Peyer's patch (tissue), 4 donors: ENCODE measurements at regions not wholly inside any gene's neighbourhood (a gene's known extent, or its start where the extent isn't known, plus 50 kb on each side); places are given as distances from the start of the nearest gene placed in this dataset.

Source experiments
- DNase-seq, 3 donors: peaks; one replicate each; pipeline ENCODE4 v3.0.0-alpha.2; 2017 to 2019
- H3K27ac ChIP-seq, 4 donors: fragments of 200-600 bp; sonication (generic); one replicate each; pipeline ENCODE4 v1.5.1; 2016 to 2019
- H3K27me3 ChIP-seq, 2 donors: fragments of 200-600 bp; sonication (generic); one replicate each; pipeline ENCODE4 v1.5.1; 2019
- H3K36me3 ChIP-seq, 3 donors: fragments of 200-600 bp; sonication (generic); one replicate each; pipeline ENCODE4 v1.5.1; 2016 to 2019
- H3K4me1 ChIP-seq, 4 donors: fragments of 200-600 bp; sonication (generic); one replicate each; pipeline ENCODE4 v1.5.1; 2016 to 2019
- H3K4me3 ChIP-seq, 4 donors: fragments of 200-600 bp; sonication (generic); 1 replicate in 3 of 4; 2 replicates in 1 of 4; pipeline ENCODE4 v1.5.1; 2016 to 2019; ENCODE audit warnings: mild to moderate bottlenecking in 1 of 4
- H3K9me3 ChIP-seq, 4 donors: fragments of 200-600 bp; sonication (generic); one replicate each; pipeline ENCODE4 v1.5.1; 2016 to 2019; ENCODE audit warnings: mild to moderate bottlenecking in 1 of 4
- POLR2A ChIP-seq, 2 donors: fragments of 450-650 bp; IDR thresholded peaks; one replicate each; pipeline ENCODE4 v1.5.1; 2017; ENCODE audit warnings: antibody characterized with exemption in 2 of 2, mild to moderate bottlenecking in 2 of 2, moderate library complexity in 2 of 2
- TF ChIP-seq, protein P1 (sequence below), 6 experiments: fragments of 450-650 bp in 4 of 6; fragments of 200-600 bp in 2 of 6; sonication (generic) in 1 of 6; IDR thresholded peaks; one replicate each; pipeline ENCODE4 v1.5.1; 2017 to 2019; ENCODE audit warnings: antibody characterized with exemption in 6 of 6, mild to moderate bottlenecking in 3 of 6, moderate library complexity in 1 of 6

DNA sequence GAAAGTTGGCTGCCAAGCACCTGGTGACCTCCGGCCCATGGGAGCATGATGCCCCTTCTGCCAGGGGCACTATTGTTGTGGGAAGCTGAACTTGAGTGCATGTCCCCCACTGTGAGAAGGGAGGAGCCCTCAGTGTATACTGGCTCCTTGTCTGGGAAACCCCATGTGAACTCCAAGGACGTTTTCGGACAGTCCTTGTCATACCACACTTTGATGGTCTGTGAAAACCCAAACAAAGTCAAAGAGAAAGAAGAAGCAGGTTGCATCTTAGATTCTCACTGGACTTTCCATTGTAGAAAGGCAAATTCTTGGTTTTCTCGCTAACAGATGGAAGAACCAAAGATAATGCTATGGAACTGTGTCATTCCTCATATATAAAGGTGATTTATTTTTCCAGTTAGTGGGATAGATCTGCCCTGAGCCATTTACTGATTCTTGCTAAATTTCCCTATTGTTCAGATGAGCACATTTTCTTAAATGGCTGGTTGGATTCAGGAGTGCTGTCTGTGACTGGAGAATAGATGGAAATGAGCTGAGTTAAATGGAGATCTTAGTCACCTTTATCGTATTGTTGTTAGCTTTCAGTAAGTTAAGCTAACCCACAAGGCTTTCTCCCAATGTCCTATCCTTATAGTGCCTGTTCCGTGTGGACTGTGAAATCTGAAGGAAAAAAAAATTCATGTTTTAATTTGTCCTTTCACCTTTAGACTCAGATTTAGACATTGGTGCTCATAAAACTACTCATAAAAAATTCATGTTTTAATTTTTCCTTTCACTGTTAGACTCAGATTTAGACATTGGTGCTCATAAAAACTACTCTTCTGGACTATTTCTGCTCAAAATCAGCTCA is 166.6 kb downstream of the ACTR3 start:
- no peak for TF ChIP-seq POLR2A (IDR thresholded peaks at IDR 0.05)
- TF ChIP-seq, protein P1, sequence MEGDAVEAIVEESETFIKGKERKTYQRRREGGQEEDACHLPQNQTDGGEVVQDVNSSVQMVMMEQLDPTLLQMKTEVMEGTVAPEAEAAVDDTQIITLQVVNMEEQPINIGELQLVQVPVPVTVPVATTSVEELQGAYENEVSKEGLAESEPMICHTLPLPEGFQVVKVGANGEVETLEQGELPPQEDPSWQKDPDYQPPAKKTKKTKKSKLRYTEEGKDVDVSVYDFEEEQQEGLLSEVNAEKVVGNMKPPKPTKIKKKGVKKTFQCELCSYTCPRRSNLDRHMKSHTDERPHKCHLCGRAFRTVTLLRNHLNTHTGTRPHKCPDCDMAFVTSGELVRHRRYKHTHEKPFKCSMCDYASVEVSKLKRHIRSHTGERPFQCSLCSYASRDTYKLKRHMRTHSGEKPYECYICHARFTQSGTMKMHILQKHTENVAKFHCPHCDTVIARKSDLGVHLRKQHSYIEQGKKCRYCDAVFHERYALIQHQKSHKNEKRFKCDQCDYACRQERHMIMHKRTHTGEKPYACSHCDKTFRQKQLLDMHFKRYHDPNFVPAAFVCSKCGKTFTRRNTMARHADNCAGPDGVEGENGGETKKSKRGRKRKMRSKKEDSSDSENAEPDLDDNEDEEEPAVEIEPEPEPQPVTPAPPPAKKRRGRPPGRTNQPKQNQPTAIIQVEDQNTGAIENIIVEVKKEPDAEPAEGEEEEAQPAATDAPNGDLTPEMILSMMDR (IDR thresholded peaks at IDR 0.05), result no peak
- H3K4me1 ChIP-seq, result peaks cover 0 to 8% (median 1%) of the 10 kb centered on the region in 4 donors
- H3K4me3 ChIP-seq, result no peak overlapping the region
- no peaks in the 10 kb centered on the region for H3K9me3 ChIP-seq
- H3K36me3 ChIP-seq, result no peaks in the 10 kb centered on the region
- H3K27ac ChIP-seq, result no peak overlapping the region
- DNase-seq, result no peak
- no peaks in the 10 kb centered on the region for H3K27me3 ChIP-seq

DNA sequence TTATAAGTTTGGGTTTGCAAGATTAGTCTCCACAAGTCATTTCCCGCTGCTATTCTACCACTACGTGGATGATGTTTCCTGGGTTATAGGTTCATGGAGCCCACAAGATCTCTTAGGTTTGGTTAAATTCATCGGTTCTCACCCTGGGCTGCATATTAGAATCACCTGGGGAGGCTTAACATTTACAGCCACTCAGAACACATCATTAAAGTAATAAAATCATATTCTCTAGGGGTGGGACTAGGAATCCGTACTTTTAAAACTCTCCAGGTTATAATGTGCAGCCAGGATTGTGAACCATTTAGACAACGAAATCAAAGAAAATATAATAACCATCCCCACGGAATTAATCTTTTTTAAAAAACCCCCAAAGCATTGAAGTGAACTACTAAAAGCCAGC is 167.7 kb downstream of the ACTR3 start:
- no peak overlapping the region for H3K27ac ChIP-seq
- TF ChIP-seq, protein P1 (IDR thresholded peaks at IDR 0.05), result no peak
- TF ChIP-seq POLR2A (IDR thresholded peaks at IDR 0.05), result no peak

DNA sequence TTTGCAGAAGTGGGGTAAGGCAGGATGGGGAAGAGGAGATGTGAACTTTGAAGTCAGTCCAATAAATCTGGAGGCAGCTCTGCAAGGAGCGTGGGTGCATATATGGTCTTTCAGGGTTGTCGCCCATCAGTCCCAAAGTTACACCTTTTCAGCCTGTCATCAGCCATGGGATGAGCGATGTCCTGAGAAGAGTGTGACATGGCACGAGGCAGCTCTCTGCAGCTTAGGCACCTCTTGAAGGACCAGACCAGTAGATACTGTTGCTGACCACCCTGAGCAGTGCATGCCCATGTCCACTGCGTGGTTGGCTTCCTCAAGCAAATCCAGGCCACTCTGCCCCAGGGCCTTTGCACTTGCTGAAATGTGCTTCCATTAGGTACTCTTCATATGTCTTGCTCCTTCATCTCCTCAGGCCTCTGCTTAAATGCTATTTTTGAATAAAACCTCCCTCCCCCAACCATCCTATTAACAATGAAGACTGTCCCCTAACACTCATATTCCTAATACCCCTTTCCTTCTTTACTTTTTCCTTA is 171.7 kb downstream of the ACTR3 start:
- TF ChIP-seq, protein P1 (IDR thresholded peaks at IDR 0.05), result no peak
- no peak for TF ChIP-seq POLR2A (IDR thresholded peaks at IDR 0.05)
- DNase-seq, result no peak
- Histone ChIP-seq H3K4me3 (no peak overlapping the region), H3K36me3 (no peaks in the 10 kb centered on the region), H3K27ac (no peak overlapping the region), H3K27me3 (no peaks in the 10 kb centered on the region), H3K4me1 (peaks cover 0 to 8% (median 0%) of the 10 kb centered on the region in 4 donors), H3K9me3 (no peaks in the 10 kb centered on the region)

More for the DNA sequence above, 167.7 kb downstream of the ACTR3 start:
- Histone ChIP-seq H3K27me3 (no peaks in the 10 kb centered on the region), H3K4me1 (peaks cover 0 to 8% (median 1%) of the 10 kb centered on the region in 4 donors), H3K36me3 (no peaks in the 10 kb centered on the region), H3K9me3 (no peaks in the 10 kb centered on the region), H3K4me3 (no peak overlapping the region)
- no peak for DNase-seq

DNA sequence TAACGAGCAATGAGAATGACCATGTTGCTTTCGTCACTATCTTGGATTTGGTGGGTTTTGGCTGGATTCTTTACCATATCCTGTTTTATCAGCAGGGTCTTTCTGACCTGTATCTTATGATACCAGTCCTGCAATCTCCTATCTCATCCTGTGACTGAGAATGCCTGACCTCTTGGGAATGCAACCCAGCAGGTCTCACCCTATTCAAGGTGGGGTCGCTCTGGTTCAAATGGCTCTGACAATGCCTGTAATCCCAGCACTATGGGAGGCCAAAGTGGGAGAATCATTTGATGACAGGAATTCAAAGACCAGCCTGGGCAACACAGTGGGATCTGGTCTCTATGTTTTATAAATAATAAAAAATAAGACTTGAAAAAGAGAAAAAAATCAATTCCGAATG is 173.5 kb downstream of the ACTR3 start:
- Histone ChIP-seq H3K9me3 (no peaks in the 10 kb centered on the region), H3K4me3 (no peak overlapping the region), H3K27me3 (no peaks in the 10 kb centered on the region), H3K4me1 (no peaks in the 10 kb centered on the region), H3K36me3 (no peaks in the 10 kb centered on the region), H3K27ac (no peak overlapping the region)
- no peak for DNase-seq
- TF ChIP-seq POLR2A (IDR thresholded peaks at IDR 0.05), result no peak
- TF ChIP-seq, protein P1 (IDR thresholded peaks at IDR 0.05), result no peak

DNA sequence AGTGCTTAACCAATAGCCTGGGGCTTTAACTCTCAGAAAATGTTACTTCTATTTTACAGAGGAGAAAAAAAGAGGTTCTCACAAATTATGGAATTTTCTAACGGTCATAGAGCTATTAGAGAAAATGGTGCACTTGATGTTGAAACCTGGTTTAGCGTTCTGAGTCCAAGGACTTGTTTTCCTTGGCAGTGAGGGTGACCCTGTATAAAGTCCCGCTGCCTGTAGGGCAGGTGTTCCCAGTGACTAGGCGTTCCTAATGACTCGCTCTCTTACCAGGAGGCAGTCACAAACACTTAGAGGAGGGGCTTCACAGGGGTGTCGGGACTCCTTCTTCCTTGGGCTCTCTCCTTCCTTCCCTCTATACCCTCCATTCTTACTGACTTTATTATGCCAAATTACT is 175.8 kb downstream of the ACTR3 start:
- no peaks in the 10 kb centered on the region for H3K4me1 ChIP-seq
- DNase-seq, result no peak
- no peak overlapping the region for H3K4me3 ChIP-seq
- no peaks in the 10 kb centered on the region for H3K36me3 ChIP-seq
- no peak for TF ChIP-seq POLR2A (IDR thresholded peaks at IDR 0.05)
- TF ChIP-seq, protein P1 (IDR thresholded peaks at IDR 0.05), result no peak
- no peaks in the 10 kb centered on the region for H3K27me3 ChIP-seq
- H3K9me3 ChIP-seq, result no peaks in the 10 kb centered on the region
- no peak overlapping the region for H3K27ac ChIP-seq
